ENCODE measurements at regions not wholly inside any gene's neighbourhood (a gene's known extent, or its start where the extent isn't known, plus 50 kb on each side); places are given as distances from the start of the nearest gene placed in this dataset.

DNA sequence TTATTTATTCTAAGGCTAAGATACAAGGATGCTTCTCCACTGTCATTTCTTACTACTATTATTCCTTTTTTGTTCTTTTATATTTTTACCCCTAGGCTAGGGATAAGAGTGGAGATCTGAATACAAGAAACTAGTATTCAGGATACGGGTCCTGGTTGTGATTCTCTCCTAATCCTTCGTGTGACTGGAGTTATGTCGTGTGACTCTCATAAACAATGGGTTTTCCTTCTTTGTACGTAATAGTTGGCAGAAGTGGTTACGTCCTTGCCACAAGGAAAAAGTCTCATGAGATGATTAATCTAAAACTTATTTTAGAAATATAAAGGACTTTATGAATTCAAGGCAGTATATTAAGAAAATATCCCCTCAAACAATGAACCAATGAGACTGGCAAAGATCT, 497.2 kb upstream of the FAM241A start:
- Histone ChIP-seq H3K27ac (ENCODE audit: low read depth, low read length) (no peak overlapping the region), H3K4me1 (ENCODE audit: control insufficient read depth, insufficient read depth, low read length, unreplicated experiment) (no peaks in the 10 kb centered on the region), H3K4me3 (ENCODE audit: low read depth, low read length) (no peak overlapping the region), H3K36me3 (ENCODE audit: insufficient read depth, low read length) (no peaks in the 10 kb centered on the region), H3K79me2 (ENCODE audit: control insufficient read depth, insufficient read depth, low read length, unreplicated experiment) (no peaks in the 10 kb centered on the region), H3K27me3 (ENCODE audit: insufficient read depth, low read length) (peaks cover 51% of the 10 kb centered on the region), H2AFZ (ENCODE audit: low read length, unreplicated experiment) (no peak overlapping the region)

DNA sequence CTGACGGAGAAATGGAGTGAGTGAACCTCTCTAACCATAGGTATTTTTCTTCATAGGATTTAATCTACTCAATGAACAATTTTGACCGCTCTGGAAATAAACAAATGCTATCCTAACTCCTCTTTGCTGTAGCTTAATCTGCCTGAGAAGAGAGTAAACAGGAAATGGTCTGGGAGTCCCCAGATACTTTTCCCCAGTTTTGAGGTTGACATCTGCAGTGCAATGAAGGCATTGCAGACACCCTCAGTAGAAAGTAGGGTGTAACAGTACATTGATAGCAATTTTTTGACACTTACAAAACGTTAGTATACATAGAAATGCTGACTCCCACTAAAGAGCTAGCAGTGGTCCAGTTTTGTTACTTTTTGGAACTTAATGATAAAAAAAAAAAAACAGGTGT, 495.9 kb upstream of the FAM241A start:
- Histone ChIP-seq H3K27ac (ENCODE audit: low read depth, low read length) (no peak overlapping the region), H2AFZ (ENCODE audit: low read length, unreplicated experiment) (no peak overlapping the region), H3K4me1 (ENCODE audit: control insufficient read depth, insufficient read depth, low read length, unreplicated experiment) (no peaks in the 10 kb centered on the region), H3K36me3 (ENCODE audit: insufficient read depth, low read length) (no peaks in the 10 kb centered on the region), H3K4me3 (ENCODE audit: low read depth, low read length) (no peak overlapping the region), H3K27me3 (ENCODE audit: insufficient read depth, low read length) (peaks cover 61% of the 10 kb centered on the region), H3K79me2 (ENCODE audit: control insufficient read depth, insufficient read depth, low read length, unreplicated experiment) (no peaks in the 10 kb centered on the region)

DNA sequence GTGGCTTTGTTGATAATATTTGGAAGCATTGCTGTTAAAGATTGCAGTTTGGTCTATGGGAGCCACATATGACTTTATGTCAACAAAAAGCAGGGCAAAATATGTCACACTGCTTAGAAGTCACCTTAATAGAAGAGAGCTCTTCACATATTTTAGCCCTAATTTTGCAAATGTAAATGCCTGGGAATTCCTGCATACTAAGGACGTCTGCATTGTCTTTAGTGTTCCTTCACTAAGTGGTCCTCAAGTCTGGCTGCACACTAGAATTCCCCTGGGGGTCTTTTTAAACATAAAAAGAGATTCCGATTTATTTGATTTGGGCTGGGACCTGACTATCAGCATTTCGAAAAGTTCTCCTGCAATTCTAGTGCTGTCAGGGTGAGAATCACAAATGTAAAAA, 495.1 kb upstream of the FAM241A start:
- H3K27me3 ChIP-seq (ENCODE audit: insufficient read depth, low read length): peaks cover 61% of the 10 kb centered on the region
- H2AFZ ChIP-seq (ENCODE audit: low read length, unreplicated experiment): no peak overlapping the region
- no peaks in the 10 kb centered on the region for H3K4me1 ChIP-seq (ENCODE audit: control insufficient read depth, insufficient read depth, low read length, unreplicated experiment)
- H3K36me3 ChIP-seq (ENCODE audit: insufficient read depth, low read length): no peaks in the 10 kb centered on the region
- H3K4me3 ChIP-seq (ENCODE audit: low read depth, low read length): no peak overlapping the region
- H3K79me2 ChIP-seq (ENCODE audit: control insufficient read depth, insufficient read depth, low read length, unreplicated experiment): no peaks in the 10 kb centered on the region
- no peak overlapping the region for H3K27ac ChIP-seq (ENCODE audit: low read depth, low read length)

DNA sequence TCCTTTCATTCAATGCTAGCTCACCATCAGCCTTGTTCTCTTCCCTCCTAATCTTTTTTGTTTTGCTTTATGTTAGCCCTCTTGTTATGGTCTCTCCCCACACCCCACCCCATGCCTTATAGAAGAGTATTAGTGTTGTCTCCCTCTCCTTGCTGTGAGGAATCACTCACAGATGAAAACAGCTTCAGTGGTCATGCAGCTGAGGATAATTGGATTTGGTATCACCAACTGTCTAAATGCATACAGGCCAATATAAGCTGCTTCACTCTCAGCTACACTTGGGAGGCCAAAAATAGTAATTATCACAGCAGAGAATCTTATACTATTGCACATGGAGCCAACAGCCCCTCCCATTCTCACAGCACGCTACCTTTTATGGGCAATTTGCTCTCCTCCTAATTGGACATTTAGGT, 494.6 kb upstream of the FAM241A start:
- no peak overlapping the region for H3K27ac ChIP-seq (ENCODE audit: low read depth, low read length)
- no peaks in the 10 kb centered on the region for H3K4me1 ChIP-seq (ENCODE audit: control insufficient read depth, insufficient read depth, low read length, unreplicated experiment)
- H3K27me3 ChIP-seq (ENCODE audit: insufficient read depth, low read length): peaks cover 61% of the 10 kb centered on the region
- H3K4me3 ChIP-seq (ENCODE audit: low read depth, low read length): no peak overlapping the region
- no peaks in the 10 kb centered on the region for H3K36me3 ChIP-seq (ENCODE audit: insufficient read depth, low read length)
- no peak overlapping the region for H2AFZ ChIP-seq (ENCODE audit: low read length, unreplicated experiment)
- H3K79me2 ChIP-seq (ENCODE audit: control insufficient read depth, insufficient read depth, low read length, unreplicated experiment): no peaks in the 10 kb centered on the region

DNA sequence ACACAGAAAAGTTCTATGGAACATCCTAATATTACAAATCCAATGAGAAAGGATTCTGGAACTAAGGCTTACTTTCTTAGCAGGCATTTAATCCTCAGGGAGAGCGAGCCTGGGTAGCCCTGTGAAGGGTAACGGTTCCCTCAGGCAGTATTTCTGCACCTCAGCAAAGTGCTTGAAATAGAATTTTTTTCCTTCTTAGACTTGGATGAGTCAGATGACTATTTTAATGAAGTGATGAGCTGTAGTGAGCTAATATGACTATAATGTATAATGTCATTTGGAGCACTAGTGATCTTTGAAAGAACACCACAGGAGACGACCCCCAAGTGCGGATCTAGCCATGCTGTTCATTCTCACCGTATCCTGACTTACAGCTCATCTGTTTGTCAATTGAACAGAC, 493.0 kb upstream of the FAM241A start:
- Histone ChIP-seq H3K4me3 (ENCODE audit: low read depth, low read length) (no peak overlapping the region), H2AFZ (ENCODE audit: low read length, unreplicated experiment) (no peak overlapping the region), H3K4me1 (ENCODE audit: control insufficient read depth, insufficient read depth, low read length, unreplicated experiment) (no peaks in the 10 kb centered on the region), H3K36me3 (ENCODE audit: insufficient read depth, low read length) (no peaks in the 10 kb centered on the region), H3K27me3 (ENCODE audit: insufficient read depth, low read length) (peaks cover 67% of the 10 kb centered on the region), H3K79me2 (ENCODE audit: control insufficient read depth, insufficient read depth, low read length, unreplicated experiment) (no peaks in the 10 kb centered on the region), H3K27ac (ENCODE audit: low read depth, low read length) (no peak overlapping the region)

DNA sequence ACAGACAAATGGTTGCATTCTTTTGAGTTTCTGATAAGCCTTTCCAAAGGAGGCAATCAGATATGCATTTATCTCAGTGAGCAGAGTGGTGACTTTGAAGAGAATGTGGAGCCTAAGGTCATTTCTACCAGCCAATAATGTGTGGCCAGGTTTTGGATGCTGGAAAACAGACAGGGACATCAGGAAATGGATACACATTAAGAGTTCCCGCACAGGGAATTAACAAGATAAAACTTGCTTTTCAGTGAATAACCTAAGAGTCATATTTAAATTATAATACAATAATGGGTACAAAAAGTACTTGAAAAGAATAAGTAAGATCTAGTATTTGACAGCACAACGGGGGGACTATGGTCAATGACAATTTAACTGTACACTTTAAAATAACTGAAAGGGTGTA, 492.3 kb upstream of the FAM241A start:
- H3K4me3 ChIP-seq (ENCODE audit: low read depth, low read length): no peak overlapping the region

DNA sequence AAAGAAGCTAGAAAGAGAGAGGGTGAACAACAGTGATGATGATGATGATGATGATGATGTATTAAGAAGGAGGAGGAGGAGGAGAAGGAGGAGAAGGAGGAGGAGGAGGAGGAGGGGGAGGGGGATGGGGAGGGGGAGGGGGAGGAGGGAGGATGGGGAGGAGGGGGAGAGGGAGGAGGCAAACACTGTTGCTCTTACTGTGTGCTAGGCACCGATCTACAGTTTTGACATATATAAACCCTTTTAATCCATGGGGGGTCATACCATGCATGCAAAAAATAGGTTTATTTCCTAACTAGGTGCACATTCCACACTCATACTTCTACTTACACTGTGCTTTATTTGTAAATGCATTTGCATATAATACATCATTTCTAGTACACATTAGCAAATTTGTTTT, 482.8 kb upstream of the FAM241A start:
- Histone ChIP-seq H3K4me3 (ENCODE audit: low read depth, low read length) (no peak overlapping the region), H3K36me3 (ENCODE audit: insufficient read depth, low read length) (no peaks in the 10 kb centered on the region), H3K4me1 (ENCODE audit: control insufficient read depth, insufficient read depth, low read length, unreplicated experiment) (no peaks in the 10 kb centered on the region), H2AFZ (ENCODE audit: low read length, unreplicated experiment) (no peak overlapping the region), H3K79me2 (ENCODE audit: control insufficient read depth, insufficient read depth, low read length, unreplicated experiment) (no peaks in the 10 kb centered on the region), H3K27me3 (ENCODE audit: insufficient read depth, low read length) (peaks cover 51% of the 10 kb centered on the region), H3K27ac (ENCODE audit: low read depth, low read length) (no peak overlapping the region)

More for the DNA sequence above, 492.3 kb upstream of the FAM241A start:
- Histone ChIP-seq H2AFZ (ENCODE audit: low read length, unreplicated experiment) (no peak overlapping the region), H3K27ac (ENCODE audit: low read depth, low read length) (no peak overlapping the region), H3K27me3 (ENCODE audit: insufficient read depth, low read length) (peaks cover 72% of the 10 kb centered on the region), H3K4me1 (ENCODE audit: control insufficient read depth, insufficient read depth, low read length, unreplicated experiment) (no peaks in the 10 kb centered on the region), H3K36me3 (ENCODE audit: insufficient read depth, low read length) (no peaks in the 10 kb centered on the region), H3K79me2 (ENCODE audit: control insufficient read depth, insufficient read depth, low read length, unreplicated experiment) (no peaks in the 10 kb centered on the region)

DNA sequence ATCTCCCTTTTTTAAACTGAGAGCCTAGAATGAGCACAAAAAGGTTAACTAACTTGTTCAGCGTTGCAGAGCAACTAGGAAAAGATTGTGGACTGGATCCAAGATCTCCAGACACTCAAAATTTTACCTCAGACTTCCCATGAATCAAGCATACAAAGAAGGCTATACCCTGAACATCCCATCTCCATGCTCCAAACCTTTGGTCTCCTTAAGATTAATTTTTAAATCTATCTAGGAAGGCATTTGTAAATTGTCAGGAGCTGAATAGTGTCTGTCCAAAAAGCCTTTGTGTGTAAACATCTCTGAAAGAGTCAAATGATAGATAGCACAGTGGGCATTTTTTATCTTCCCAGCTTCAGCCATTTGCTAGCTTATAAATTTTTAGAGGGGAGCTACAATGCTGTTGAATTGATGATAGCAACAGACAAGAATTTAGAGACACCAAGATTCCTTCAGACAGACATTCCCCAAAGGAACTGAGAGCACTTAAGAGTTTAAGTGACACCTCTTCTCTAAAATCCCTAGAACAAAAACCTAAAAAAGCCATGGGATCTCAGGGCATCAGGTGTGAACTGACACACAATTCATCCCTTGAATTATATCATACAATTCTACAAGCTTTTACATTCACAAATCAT, 480.8 kb upstream of the FAM241A start:
- peaks cover 34% of the 10 kb centered on the region for H3K27me3 ChIP-seq (ENCODE audit: insufficient read depth, low read length)
- no peak overlapping the region for H3K27ac ChIP-seq (ENCODE audit: low read depth, low read length)
- no peaks in the 10 kb centered on the region for H3K79me2 ChIP-seq (ENCODE audit: control insufficient read depth, insufficient read depth, low read length, unreplicated experiment)
- H3K36me3 ChIP-seq (ENCODE audit: insufficient read depth, low read length): no peaks in the 10 kb centered on the region
- H3K4me3 ChIP-seq (ENCODE audit: low read depth, low read length): no peak overlapping the region
- H3K4me1 ChIP-seq (ENCODE audit: control insufficient read depth, insufficient read depth, low read length, unreplicated experiment): no peaks in the 10 kb centered on the region
- no peak overlapping the region for H2AFZ ChIP-seq (ENCODE audit: low read length, unreplicated experiment)

DNA sequence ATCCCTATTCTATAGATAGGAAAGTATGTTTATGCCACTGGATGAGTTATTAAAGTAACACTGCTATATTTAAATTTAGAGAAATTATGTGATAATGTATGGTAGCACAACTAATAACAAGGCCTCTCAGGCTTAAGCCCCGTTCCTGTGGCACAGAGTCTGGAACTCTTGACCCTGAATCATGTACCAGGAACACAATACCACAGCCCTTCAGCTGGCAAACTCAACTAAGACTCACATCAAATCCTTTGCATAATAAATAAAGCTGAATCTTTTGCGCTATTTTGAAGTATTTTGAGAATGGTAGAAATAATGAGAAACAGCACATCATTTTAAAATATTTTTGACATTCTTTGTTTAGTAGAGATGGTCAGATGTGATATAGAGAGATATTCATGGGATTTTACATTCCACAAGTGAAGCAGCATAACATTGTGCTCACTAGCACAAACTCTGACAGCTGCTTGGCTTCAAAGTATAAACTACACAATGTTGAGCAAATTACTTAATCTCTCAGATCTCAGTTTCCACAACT, 478.4 kb upstream of the FAM241A start:
- Histone ChIP-seq H2AFZ (ENCODE audit: low read length, unreplicated experiment) (no peak overlapping the region), H3K27ac (ENCODE audit: low read depth, low read length) (no peak overlapping the region), H3K79me2 (ENCODE audit: control insufficient read depth, insufficient read depth, low read length, unreplicated experiment) (no peaks in the 10 kb centered on the region), H3K4me3 (ENCODE audit: low read depth, low read length) (no peak overlapping the region), H3K36me3 (ENCODE audit: insufficient read depth, low read length) (no peaks in the 10 kb centered on the region), H3K4me1 (ENCODE audit: control insufficient read depth, insufficient read depth, low read length, unreplicated experiment) (no peaks in the 10 kb centered on the region), H3K27me3 (ENCODE audit: insufficient read depth, low read length) (peaks cover 11% of the 10 kb centered on the region)

DNA sequence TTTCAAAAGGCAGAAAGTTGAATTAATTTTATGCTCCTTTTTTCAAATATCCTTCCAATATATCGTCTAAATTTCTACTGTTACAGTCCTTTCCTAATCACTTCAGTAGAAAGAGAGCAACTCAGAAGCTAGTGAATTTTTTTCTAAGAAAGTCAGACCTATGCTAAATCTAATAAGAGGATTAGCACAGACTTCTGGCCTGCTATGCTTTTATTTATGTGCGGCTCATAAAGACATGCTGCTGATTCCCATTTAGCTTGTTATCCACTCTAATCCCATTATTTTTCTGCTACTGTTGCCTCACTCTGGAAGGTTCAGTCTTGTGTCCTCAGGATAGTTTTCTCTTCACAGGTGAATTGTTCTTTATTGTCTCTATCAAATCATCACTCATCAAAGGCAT, 473.5 kb upstream of the FAM241A start:
- no peaks in the 10 kb centered on the region for H3K36me3 ChIP-seq (ENCODE audit: insufficient read depth, low read length)
- H3K4me3 ChIP-seq (ENCODE audit: low read depth, low read length): no peak overlapping the region
- no peaks in the 10 kb centered on the region for H3K4me1 ChIP-seq (ENCODE audit: control insufficient read depth, insufficient read depth, low read length, unreplicated experiment)
- peaks cover 12% of the 10 kb centered on the region; the same call in 1 of the 2 replicates for H3K27me3 ChIP-seq (ENCODE audit: insufficient read depth, low read length)
- no peak overlapping the region for H2AFZ ChIP-seq (ENCODE audit: low read length, unreplicated experiment)
- no peaks in the 10 kb centered on the region for H3K79me2 ChIP-seq (ENCODE audit: control insufficient read depth, insufficient read depth, low read length, unreplicated experiment)
- no peak overlapping the region for H3K27ac ChIP-seq (ENCODE audit: low read depth, low read length)

DNA sequence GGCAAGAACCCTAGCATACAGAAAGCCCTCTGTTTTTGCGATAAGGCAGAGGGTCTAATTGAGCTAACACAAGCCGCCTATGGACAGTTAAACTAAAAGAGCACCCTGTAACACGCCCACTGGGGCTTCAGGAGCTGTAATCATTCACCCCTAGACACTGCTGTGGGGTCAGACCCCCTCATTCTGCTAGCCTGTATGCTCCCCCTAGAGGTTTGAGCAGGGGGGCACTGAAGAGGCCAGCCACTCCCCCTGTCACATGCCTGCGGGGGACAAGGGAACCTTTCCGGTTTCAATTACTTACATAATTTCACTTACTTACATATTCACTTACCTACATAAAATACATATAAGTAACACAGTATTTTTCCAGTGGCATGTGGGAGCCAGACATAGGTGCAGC, 469.5 kb upstream of the FAM241A start:
- Histone ChIP-seq H3K4me1 (ENCODE audit: control insufficient read depth, insufficient read depth, low read length, unreplicated experiment) (no peaks in the 10 kb centered on the region), H3K79me2 (ENCODE audit: control insufficient read depth, insufficient read depth, low read length, unreplicated experiment) (no peaks in the 10 kb centered on the region), H2AFZ (ENCODE audit: low read length, unreplicated experiment) (no peak overlapping the region), H3K27ac (ENCODE audit: low read depth, low read length) (no peak overlapping the region), H3K4me3 (ENCODE audit: low read depth, low read length) (no peak overlapping the region), H3K36me3 (ENCODE audit: insufficient read depth, low read length) (no peaks in the 10 kb centered on the region), H3K27me3 (ENCODE audit: insufficient read depth, low read length) (peaks cover 12% of the 10 kb centered on the region; the same call in 1 of the 2 replicates)
